Endothelial cell (in vitro differentiated cells): ENCODE measurements at regions not wholly inside any gene's neighbourhood (a gene's known extent, or its start where the extent isn't known, plus 50 kb on each side); places are given as distances from the start of the nearest gene placed in this dataset.
A peak's percentile ranks its signal among the peaks of the same experiment; 100 is the strongest.
"Not testable (repeated sequence)": the region's sequence is repeated elsewhere in the genome, so short reads cannot be mapped to it uniquely, and the experiment has no call there.

Experiments used
- DNase-seq: peaks from one replicate; pipeline ENCODE4 v3.0.0; 2021; ENCODE audit warnings: low spot score
- H3K27ac Mint-ChIP-seq: one replicate; pipeline ENCODE4 v1.8.0; 2021; ENCODE audit warnings: mixed read lengths, inconsistent platforms; ENCODE audit not compliant: unreplicated experiment
- H3K27me3 Mint-ChIP-seq: one replicate; pipeline ENCODE4 v1.8.0; 2021; ENCODE audit warnings: mild to moderate bottlenecking, moderate library complexity, mixed read lengths, inconsistent platforms; ENCODE audit not compliant: unreplicated experiment
- H3K36me3 Mint-ChIP-seq: one replicate; pipeline ENCODE4 v1.8.0; 2021; ENCODE audit warnings: mild to moderate bottlenecking, low read depth, mixed read lengths, inconsistent platforms; ENCODE audit not compliant: unreplicated experiment
- H3K4me1 Mint-ChIP-seq: one replicate; pipeline ENCODE4 v1.8.0; 2021; ENCODE audit warnings: mild to moderate bottlenecking, mixed read lengths, inconsistent platforms; ENCODE audit not compliant: unreplicated experiment
- H3K4me3 Mint-ChIP-seq: one replicate; pipeline ENCODE4 v1.8.0; 2021; ENCODE audit warnings: mild to moderate bottlenecking, mixed read lengths, inconsistent platforms; ENCODE audit not compliant: unreplicated experiment
- H3K9me3 Mint-ChIP-seq: one replicate; pipeline ENCODE4 v1.8.0; 2021; ENCODE audit warnings: mixed read lengths, inconsistent platforms; ENCODE audit not compliant: unreplicated experiment
- TF ChIP-seq, protein P1 (sequence below): fragments of 200-600 bp; sonication (generic); IDR thresholded peaks from one replicate; pipeline ENCODE4 v1.5.0; 2021; ENCODE audit warnings: antibody characterized with exemption; ENCODE audit not compliant: unreplicated experiment

DNA sequence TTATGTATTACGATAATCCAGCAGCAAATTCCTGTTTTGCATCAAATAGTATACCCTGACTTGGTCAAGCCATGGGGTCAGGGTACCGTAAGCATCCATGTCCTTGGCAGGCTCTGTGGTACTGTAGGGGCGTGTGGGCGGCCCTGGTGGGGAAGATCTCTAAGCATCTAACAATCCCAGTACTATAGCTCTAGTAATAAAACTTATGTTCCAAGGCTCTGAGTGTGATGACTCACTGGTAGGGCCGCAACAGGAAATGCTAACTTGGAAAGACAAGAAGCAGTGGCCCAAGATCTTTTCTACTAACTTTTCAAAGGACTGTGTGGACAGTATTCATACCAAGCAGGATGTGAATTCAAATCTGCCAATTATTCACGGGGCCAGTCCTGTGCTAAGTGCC, 63.8 kb downstream of the CLEC18A start:
- H3K4me1 Mint-ChIP-seq, H3K27ac Mint-ChIP-seq, H3K9me3 Mint-ChIP-seq, H3K27me3 Mint-ChIP-seq, DNase-seq, H3K4me3 Mint-ChIP-seq, H3K36me3 Mint-ChIP-seq: not testable (repeated sequence)

- H3K27ac Mint-ChIP-seq, H3K4me1 Mint-ChIP-seq, DNase-seq, H3K9me3 Mint-ChIP-seq, H3K4me3 Mint-ChIP-seq, H3K36me3 Mint-ChIP-seq, H3K27me3 Mint-ChIP-seq: not testable (repeated sequence)
Measured at GRCh38 chr16:70016751-70017150, 65.6 kb downstream of the CLEC18A start.

DNA sequence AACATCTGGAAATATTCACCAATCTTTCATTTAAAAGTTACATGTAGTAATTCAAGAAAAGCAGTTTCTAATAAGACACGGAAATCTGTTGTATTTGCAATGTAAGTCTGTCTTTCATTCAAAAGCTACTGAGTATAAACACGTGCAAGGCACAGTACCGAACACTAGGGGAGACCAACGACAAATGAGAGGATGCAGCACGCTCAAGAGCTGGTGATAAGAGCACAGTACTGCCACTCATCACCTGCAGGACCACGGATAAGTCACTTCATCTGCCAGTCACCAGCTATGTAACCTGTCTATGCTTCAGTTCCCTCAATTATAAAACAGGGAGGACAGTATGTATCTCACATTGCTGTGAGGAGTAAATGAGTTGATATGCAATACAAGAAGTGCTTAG, 67.1 kb downstream of the CLEC18A start:
- Mint-ChIP-seq H3K27ac (no peak overlapping the region), H3K36me3 (peaks cover 2% of the 10 kb centered on the region), H3K4me1 (no peaks in the 10 kb centered on the region), H3K4me3 (no peak overlapping the region), H3K9me3 (no peaks in the 10 kb centered on the region), H3K27me3 (no peaks in the 10 kb centered on the region)
- no peak for DNase-seq
- TF ChIP-seq, protein P1, sequence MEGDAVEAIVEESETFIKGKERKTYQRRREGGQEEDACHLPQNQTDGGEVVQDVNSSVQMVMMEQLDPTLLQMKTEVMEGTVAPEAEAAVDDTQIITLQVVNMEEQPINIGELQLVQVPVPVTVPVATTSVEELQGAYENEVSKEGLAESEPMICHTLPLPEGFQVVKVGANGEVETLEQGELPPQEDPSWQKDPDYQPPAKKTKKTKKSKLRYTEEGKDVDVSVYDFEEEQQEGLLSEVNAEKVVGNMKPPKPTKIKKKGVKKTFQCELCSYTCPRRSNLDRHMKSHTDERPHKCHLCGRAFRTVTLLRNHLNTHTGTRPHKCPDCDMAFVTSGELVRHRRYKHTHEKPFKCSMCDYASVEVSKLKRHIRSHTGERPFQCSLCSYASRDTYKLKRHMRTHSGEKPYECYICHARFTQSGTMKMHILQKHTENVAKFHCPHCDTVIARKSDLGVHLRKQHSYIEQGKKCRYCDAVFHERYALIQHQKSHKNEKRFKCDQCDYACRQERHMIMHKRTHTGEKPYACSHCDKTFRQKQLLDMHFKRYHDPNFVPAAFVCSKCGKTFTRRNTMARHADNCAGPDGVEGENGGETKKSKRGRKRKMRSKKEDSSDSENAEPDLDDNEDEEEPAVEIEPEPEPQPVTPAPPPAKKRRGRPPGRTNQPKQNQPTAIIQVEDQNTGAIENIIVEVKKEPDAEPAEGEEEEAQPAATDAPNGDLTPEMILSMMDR, result peak; percentile 23

DNA sequence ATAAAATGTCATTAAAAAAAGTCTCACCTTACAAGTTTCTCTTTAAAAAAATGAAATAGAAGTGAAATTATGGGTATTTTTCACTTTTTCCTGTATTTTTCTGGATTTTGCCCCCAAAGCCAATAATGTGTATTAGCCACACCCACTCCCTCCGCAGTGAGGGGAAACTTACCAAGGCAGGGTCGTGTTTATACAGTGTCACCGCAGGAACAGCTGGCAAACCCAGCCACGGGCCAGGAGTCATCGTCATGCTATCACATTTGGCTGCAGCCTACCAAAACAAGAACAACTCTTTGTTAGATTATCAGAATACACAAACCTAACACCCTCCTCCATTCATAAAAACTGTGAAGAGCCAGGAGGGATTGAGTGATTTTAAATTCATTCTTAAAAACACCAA, 72.1 kb downstream of the CLEC18A start:
- not testable (repeated sequence) for H3K36me3 Mint-ChIP-seq, H3K4me1 Mint-ChIP-seq, H3K27me3 Mint-ChIP-seq, DNase-seq, H3K9me3 Mint-ChIP-seq, H3K4me3 Mint-ChIP-seq, H3K27ac Mint-ChIP-seq

DNA sequence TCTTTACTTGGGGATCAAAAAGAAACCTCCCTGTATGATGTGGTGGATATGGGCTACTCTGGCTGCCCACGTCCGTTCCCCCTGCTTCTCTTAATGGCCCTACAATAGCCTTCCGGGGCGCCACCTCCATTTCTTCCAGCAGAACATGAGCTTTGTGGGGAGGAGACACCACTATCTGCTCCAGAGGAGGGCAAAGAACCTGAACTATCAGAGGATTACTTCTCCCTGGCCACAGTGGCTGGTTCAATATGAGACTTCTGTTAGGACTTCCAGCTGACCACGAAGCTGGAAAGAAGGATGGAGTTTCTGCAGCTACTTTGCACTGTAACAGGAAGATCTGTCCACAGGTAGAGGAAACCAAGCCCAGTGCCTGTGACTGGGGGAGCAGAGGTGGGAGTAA, 72.8 kb downstream of the CLEC18A start:
- not testable (repeated sequence) for H3K27me3 Mint-ChIP-seq, H3K4me3 Mint-ChIP-seq, H3K27ac Mint-ChIP-seq, H3K4me1 Mint-ChIP-seq, DNase-seq, H3K9me3 Mint-ChIP-seq, H3K36me3 Mint-ChIP-seq

GRCh38 chr16:70026165-70026854, 75.2 kb downstream of the CLEC18A start:
- H3K9me3 Mint-ChIP-seq, H3K36me3 Mint-ChIP-seq, H3K27me3 Mint-ChIP-seq, DNase-seq, H3K4me3 Mint-ChIP-seq, H3K4me1 Mint-ChIP-seq: not testable (repeated sequence)
- peak overlapping the region; percentile 24 for H3K27ac Mint-ChIP-seq

DNA sequence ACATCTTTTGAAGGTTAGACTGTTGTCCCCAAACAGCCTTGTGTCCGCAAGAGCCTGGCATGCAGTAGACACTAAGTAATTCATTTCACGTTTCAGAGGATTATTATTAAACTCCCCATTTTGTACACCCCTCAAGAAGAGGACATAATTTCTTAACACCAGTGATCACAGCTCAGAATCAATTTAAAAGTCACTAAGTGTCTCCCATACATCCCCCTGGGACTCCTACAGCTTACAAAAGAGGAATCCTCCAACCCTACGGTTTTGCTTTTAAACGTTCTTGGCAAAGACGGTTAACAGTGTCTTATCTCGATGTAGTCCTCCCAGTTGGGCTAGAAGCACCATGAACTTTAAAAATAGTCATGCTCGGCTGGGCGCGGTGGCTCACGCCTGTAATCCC, 81.2 kb upstream of the PDPR start:
- H3K27me3 Mint-ChIP-seq, H3K9me3 Mint-ChIP-seq, H3K36me3 Mint-ChIP-seq, H3K27ac Mint-ChIP-seq, DNase-seq, H3K4me1 Mint-ChIP-seq, H3K4me3 Mint-ChIP-seq: not testable (repeated sequence)

- H3K4me3 Mint-ChIP-seq, H3K27me3 Mint-ChIP-seq, H3K36me3 Mint-ChIP-seq, DNase-seq, H3K4me1 Mint-ChIP-seq, H3K9me3 Mint-ChIP-seq, H3K27ac Mint-ChIP-seq: not testable (repeated sequence)
Measured at GRCh38 chr16:70037913-70038312, 76.2 kb upstream of the PDPR start.

DNA sequence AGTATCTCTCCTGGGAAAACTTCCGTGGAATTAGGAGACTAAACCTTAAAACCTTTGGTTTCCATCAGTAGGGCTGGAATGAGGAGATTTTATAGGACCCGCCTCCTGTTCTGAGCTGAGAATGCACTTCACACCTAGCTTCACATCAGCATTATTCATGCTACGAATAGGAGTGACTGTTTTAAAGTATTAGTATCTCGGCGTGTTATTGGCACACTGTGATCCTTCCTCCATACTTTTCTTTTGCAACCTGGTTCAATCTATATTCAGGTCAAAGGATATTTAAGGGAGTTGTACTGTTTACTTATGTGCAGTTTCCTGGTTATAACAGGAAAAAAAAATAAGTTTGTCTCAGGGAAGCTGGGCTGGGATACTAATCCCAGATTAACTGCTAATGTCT, 73.6 kb upstream of the PDPR start:
- H3K4me1 Mint-ChIP-seq, H3K9me3 Mint-ChIP-seq, H3K36me3 Mint-ChIP-seq, H3K27ac Mint-ChIP-seq, H3K4me3 Mint-ChIP-seq, H3K27me3 Mint-ChIP-seq, DNase-seq: not testable (repeated sequence)

DNA sequence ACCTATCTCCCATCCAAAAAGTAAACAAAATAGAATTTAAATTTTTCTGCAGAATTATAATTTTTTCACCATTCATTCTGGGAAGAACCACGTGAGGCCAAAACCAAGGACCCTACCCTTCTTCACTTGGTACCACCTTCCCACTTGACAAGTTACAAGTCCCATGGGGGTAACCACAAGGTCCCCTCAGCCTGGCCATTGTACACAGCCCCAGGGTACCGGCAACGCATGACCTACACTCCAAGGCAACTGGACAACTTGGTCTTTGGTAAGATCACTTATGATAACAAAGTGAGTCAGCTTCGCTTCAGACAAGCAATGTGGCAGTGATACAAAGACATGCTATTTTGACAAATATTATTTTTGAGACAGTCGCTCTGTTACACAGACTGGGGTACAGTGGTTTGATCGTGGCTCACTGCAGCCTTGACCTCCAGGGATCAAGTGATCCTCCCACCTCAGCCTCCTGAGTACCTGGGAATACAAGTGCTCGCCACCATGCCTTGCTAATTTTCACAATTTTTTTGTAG, 70.5 kb upstream of the PDPR start:
- H3K36me3 Mint-ChIP-seq, H3K4me1 Mint-ChIP-seq, H3K27ac Mint-ChIP-seq, H3K4me3 Mint-ChIP-seq, H3K9me3 Mint-ChIP-seq, H3K27me3 Mint-ChIP-seq, DNase-seq: not testable (repeated sequence)

- H3K9me3 Mint-ChIP-seq, H3K4me1 Mint-ChIP-seq, H3K27ac Mint-ChIP-seq, H3K27me3 Mint-ChIP-seq, H3K4me3 Mint-ChIP-seq, DNase-seq, H3K36me3 Mint-ChIP-seq: not testable (repeated sequence)
Measured at GRCh38 chr16:70046560-70046959, 67.6 kb upstream of the PDPR start.

DNA sequence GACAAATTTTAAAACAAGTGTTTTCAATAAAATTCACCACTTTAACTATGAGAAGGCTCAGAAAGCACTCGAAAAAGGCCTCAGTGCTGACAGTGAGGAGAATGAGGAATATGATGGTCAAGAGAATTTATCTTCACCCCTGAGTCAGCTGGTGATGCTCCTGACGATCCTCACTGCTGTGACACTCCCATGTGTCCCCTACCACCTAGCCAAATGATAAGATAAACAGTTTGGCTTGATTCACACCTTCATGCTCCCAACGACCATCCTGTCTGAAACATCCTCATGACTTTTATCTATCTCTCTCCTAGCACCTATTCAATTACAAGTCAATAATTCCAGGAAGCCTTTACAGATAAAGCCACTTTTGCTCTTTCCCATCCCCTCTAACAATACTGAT, 66.0 kb upstream of the PDPR start:
- H3K4me3 Mint-ChIP-seq, H3K27me3 Mint-ChIP-seq, DNase-seq, H3K4me1 Mint-ChIP-seq, H3K9me3 Mint-ChIP-seq, H3K36me3 Mint-ChIP-seq, H3K27ac Mint-ChIP-seq: not testable (repeated sequence)
